ENCODE measurements at regions not wholly inside any gene's neighbourhood (a gene's known extent, or its start where the extent isn't known, plus 50 kb on each side); places are given as distances from the start of the nearest gene placed in this dataset.

DNA sequence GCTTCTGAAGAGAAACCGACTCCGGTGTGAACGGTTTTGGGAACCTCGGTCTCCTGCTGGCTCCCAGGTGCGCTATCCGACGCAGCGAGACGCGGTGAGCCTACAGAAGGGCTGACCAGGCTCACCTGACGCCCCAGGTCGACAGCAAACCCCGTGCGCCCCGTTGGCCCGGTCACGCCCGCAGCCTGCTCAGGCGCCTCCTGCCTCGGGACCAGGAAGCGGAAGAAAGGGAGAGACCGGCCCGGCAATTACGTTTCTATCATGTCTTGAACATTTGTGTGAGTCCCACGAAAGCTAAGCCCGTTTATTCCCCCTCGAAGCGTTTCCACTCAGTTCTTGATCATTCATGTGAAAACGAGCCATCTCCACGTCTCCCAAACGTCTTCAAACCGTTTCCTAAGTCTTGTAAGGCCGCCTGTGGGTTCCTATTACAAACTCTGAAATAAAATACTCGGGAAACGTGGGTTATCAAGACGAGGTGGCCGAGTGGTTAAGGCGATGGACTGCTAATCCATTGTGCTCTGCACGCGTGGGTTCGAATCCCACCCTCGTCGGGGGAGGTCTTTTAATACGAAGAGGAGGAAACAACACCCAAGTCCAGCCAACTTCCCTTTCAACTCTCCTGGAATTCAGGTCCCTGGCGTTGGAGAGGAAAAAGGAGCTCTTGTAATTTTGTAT lies 150.5 kb upstream of the PRSS16 start:
- H3K4me1 Mint-ChIP-seq, result peaks cover 23% of the 10 kb centered on the region
- ChIA-PET CTCF (interaction anchor here (0.7 to 2.2 kb wide), 4 partner anchors 19 to 502 kb away, joined by 3 to 6 read pairs (median 4); no protein-coding TSS in a partner anchor), POLR2A (no interaction called here)
- H3K27me3 Mint-ChIP-seq (ENCODE audit: low read depth), result peaks cover 22% of the 10 kb centered on the region
- H3K9me3 Mint-ChIP-seq, result no peaks in the 10 kb centered on the region
- no peaks in the 10 kb centered on the region for H3K36me3 Mint-ChIP-seq
- H3K4me3 Mint-ChIP-seq, result peak overlapping the region; percentile 72
- ATAC-seq, result peak; percentile 89
- DNase-seq (ENCODE audit: low spot score), result peak; percentile 74
- H3K27ac Mint-ChIP-seq, result no peak overlapping the region
- TF ChIP-seq ATF1 (CRISPR knock-in tag; IDR thresholded peaks at IDR 0.05) (no peak), HMGA2 (CRISPR knock-in tag; IDR thresholded peaks at IDR 0.05) (no peak), ZNF416 (CRISPR knock-in tag; IDR thresholded peaks at IDR 0.05) (no peak), ZBTB21 (CRISPR knock-in tag; IDR thresholded peaks at IDR 0.05; ENCODE audit: borderline replicate concordance) (no peak), ZNF317 (CRISPR knock-in tag; IDR thresholded peaks at IDR 0.05; ENCODE audit: borderline replicate concordance, low read depth) (no peak), SMAD3 (CRISPR knock-in tag; IDR thresholded peaks at IDR 0.05; ENCODE audit: borderline replicate concordance) (no peak), TCF7 (CRISPR knock-in tag; IDR thresholded peaks at IDR 0.05; ENCODE audit: low read depth) (no peak), NR1H2 (CRISPR knock-in tag; IDR thresholded peaks at IDR 0.05) (no peak), ERG (CRISPR knock-in tag; IDR thresholded peaks at IDR 0.05) (no peak), JAZF1 (CRISPR knock-in tag; IDR thresholded peaks at IDR 0.05) (no peak), PRRX2 (CRISPR knock-in tag; IDR thresholded peaks at IDR 0.05) (no peak), NFATC4 (CRISPR knock-in tag; IDR thresholded peaks at IDR 0.05) (no peak), ZNF263 (CRISPR knock-in tag; IDR thresholded peaks at IDR 0.05; ENCODE audit: low read depth) (no peak), CBFB (CRISPR knock-in tag; IDR thresholded peaks at IDR 0.05; ENCODE audit: low read depth) (no peak)
- TF ChIP-seq, protein P1, sequence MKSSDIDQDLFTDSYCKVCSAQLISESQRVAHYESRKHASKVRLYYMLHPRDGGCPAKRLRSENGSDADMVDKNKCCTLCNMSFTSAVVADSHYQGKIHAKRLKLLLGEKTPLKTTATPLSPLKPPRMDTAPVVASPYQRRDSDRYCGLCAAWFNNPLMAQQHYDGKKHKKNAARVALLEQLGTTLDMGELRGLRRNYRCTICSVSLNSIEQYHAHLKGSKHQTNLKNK (CRISPR knock-in tag; IDR thresholded peaks at IDR 0.05), result no peak
- TF ChIP-seq, protein P2, sequence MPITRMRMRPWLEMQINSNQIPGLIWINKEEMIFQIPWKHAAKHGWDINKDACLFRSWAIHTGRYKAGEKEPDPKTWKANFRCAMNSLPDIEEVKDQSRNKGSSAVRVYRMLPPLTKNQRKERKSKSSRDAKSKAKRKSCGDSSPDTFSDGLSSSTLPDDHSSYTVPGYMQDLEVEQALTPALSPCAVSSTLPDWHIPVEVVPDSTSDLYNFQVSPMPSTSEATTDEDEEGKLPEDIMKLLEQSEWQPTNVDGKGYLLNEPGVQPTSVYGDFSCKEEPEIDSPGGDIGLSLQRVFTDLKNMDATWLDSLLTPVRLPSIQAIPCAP (CRISPR knock-in tag; IDR thresholded peaks at IDR 0.05), result no peak
- TF ChIP-seq, protein P3, sequence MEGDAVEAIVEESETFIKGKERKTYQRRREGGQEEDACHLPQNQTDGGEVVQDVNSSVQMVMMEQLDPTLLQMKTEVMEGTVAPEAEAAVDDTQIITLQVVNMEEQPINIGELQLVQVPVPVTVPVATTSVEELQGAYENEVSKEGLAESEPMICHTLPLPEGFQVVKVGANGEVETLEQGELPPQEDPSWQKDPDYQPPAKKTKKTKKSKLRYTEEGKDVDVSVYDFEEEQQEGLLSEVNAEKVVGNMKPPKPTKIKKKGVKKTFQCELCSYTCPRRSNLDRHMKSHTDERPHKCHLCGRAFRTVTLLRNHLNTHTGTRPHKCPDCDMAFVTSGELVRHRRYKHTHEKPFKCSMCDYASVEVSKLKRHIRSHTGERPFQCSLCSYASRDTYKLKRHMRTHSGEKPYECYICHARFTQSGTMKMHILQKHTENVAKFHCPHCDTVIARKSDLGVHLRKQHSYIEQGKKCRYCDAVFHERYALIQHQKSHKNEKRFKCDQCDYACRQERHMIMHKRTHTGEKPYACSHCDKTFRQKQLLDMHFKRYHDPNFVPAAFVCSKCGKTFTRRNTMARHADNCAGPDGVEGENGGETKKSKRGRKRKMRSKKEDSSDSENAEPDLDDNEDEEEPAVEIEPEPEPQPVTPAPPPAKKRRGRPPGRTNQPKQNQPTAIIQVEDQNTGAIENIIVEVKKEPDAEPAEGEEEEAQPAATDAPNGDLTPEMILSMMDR (IDR thresholded peaks at IDR 0.05), result no peak
- TF ChIP-seq, protein P4, sequence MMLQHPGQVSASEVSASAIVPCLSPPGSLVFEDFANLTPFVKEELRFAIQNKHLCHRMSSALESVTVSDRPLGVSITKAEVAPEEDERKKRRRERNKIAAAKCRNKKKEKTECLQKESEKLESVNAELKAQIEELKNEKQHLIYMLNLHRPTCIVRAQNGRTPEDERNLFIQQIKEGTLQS (CRISPR knock-in tag; conservative IDR thresholded peaks at IDR 0.05), result no peak
- TF ChIP-seq, protein P5, sequence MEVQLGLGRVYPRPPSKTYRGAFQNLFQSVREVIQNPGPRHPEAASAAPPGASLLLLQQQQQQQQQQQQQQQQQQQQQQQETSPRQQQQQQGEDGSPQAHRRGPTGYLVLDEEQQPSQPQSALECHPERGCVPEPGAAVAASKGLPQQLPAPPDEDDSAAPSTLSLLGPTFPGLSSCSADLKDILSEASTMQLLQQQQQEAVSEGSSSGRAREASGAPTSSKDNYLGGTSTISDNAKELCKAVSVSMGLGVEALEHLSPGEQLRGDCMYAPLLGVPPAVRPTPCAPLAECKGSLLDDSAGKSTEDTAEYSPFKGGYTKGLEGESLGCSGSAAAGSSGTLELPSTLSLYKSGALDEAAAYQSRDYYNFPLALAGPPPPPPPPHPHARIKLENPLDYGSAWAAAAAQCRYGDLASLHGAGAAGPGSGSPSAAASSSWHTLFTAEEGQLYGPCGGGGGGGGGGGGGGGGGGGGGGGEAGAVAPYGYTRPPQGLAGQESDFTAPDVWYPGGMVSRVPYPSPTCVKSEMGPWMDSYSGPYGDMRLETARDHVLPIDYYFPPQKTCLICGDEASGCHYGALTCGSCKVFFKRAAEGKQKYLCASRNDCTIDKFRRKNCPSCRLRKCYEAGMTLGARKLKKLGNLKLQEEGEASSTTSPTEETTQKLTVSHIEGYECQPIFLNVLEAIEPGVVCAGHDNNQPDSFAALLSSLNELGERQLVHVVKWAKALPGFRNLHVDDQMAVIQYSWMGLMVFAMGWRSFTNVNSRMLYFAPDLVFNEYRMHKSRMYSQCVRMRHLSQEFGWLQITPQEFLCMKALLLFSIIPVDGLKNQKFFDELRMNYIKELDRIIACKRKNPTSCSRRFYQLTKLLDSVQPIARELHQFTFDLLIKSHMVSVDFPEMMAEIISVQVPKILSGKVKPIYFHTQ (CRISPR knock-in tag; IDR thresholded peaks at IDR 0.05), result no peak
- TF ChIP-seq, protein P6, sequence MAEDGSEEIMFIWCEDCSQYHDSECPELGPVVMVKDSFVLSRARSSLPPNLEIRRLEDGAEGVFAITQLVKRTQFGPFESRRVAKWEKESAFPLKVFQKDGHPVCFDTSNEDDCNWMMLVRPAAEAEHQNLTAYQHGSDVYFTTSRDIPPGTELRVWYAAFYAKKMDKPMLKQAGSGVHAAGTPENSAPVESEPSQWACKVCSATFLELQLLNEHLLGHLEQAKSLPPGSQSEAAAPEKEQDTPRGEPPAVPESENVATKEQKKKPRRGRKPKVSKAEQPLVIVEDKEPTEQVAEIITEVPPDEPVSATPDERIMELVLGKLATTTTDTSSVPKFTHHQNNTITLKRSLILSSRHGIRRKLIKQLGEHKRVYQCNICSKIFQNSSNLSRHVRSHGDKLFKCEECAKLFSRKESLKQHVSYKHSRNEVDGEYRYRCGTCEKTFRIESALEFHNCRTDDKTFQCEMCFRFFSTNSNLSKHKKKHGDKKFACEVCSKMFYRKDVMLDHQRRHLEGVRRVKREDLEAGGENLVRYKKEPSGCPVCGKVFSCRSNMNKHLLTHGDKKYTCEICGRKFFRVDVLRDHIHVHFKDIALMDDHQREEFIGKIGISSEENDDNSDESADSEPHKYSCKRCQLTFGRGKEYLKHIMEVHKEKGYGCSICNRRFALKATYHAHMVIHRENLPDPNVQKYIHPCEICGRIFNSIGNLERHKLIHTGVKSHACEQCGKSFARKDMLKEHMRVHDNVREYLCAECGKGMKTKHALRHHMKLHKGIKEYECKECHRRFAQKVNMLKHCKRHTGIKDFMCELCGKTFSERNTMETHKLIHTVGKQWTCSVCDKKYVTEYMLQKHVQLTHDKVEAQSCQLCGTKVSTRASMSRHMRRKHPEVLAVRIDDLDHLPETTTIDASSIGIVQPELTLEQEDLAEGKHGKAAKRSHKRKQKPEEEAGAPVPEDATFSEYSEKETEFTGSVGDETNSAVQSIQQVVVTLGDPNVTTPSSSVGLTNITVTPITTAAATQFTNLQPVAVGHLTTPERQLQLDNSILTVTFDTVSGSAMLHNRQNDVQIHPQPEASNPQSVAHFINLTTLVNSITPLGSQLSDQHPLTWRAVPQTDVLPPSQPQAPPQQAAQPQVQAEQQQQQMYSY (CRISPR knock-in tag; IDR thresholded peaks at IDR 0.05), result no peak
- TF ChIP-seq, protein P7, sequence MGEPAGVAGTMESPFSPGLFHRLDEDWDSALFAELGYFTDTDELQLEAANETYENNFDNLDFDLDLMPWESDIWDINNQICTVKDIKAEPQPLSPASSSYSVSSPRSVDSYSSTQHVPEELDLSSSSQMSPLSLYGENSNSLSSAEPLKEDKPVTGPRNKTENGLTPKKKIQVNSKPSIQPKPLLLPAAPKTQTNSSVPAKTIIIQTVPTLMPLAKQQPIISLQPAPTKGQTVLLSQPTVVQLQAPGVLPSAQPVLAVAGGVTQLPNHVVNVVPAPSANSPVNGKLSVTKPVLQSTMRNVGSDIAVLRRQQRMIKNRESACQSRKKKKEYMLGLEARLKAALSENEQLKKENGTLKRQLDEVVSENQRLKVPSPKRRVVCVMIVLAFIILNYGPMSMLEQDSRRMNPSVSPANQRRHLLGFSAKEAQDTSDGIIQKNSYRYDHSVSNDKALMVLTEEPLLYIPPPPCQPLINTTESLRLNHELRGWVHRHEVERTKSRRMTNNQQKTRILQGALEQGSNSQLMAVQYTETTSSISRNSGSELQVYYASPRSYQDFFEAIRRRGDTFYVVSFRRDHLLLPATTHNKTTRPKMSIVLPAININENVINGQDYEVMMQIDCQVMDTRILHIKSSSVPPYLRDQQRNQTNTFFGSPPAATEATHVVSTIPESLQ (CRISPR knock-in tag; IDR thresholded peaks at IDR 0.05), result no peak
- TF ChIP-seq, protein P8, sequence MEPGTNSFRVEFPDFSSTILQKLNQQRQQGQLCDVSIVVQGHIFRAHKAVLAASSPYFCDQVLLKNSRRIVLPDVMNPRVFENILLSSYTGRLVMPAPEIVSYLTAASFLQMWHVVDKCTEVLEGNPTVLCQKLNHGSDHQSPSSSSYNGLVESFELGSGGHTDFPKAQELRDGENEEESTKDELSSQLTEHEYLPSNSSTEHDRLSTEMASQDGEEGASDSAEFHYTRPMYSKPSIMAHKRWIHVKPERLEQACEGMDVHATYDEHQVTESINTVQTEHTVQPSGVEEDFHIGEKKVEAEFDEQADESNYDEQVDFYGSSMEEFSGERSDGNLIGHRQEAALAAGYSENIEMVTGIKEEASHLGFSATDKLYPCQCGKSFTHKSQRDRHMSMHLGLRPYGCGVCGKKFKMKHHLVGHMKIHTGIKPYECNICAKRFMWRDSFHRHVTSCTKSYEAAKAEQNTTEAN (CRISPR knock-in tag; IDR thresholded peaks at IDR 0.05), result no peak

Data from WTC11 (cell line).